SHP77 (cell line): ENCODE measurements at regions not wholly inside any gene's neighbourhood (a gene's known extent, or its start where the extent isn't known, plus 50 kb on each side); places are given as distances from the start of the nearest gene placed in this dataset.

Experiments used
- DNase-seq, 2 experiments: peaks; one replicate each; lab custom pipeline; 2025; lab: John Stamatoyannopoulos, UW

DNA sequence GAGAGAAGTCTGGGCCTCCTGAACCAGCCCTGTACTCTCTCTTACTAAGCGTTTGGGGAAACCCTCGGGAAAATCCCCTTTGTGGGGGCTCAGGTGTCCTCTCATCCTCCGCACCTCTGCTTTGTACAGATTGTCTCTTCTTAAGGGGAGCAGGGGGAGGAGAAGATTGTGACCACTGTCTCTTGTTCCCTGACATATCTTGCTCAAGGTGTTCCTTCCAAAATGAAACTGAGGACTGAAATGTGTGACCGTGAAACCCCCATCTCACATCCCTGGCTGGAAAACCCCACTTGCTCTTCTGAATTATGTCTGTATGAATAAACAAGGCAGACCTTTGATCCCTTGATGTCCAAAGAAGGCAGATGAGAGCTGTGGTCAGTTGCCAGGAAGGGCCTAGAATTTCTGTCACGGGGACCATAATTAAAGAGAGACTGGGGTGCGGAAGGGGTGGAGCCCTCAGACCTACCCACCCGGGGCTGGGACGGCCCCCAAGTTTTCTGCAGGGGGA, 369.8 kb downstream of the AACS start:
- DNase-seq: no peak

DNA sequence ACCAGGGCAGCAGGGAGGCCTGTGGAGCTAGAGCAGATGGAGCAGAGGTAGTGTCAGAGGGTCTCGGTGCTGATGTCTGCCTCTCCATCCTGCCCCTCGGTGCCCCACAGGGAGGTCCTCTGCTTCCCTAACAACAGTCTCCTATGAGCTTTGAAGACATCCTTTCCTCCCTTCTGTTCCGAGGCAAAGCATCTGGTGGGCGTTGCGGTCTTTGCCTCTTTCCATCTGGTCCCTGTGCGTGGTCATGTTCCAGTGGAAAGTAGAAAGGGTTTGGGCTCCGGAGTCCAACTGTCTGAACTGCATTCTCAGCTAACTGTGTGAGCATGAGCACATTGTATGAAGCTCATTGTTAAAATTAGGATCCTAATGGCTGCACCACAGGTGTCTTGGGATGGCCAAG, 370.6 kb downstream of the AACS start:
- no peak for DNase-seq

- no peak for DNase-seq
Observed at GRCh38 chr12:125436686-125437085, 371.5 kb downstream of the AACS start.

- no peak for DNase-seq
Observed at GRCh38 chr12:125440399-125440798, 375.2 kb downstream of the AACS start.

- no peak for DNase-seq
Observed at GRCh38 chr12:125443341-125443740, 378.1 kb downstream of the AACS start.

GRCh38 chr12:125451408-125451807, 386.2 kb downstream of the AACS start:
- no peak for DNase-seq

DNA sequence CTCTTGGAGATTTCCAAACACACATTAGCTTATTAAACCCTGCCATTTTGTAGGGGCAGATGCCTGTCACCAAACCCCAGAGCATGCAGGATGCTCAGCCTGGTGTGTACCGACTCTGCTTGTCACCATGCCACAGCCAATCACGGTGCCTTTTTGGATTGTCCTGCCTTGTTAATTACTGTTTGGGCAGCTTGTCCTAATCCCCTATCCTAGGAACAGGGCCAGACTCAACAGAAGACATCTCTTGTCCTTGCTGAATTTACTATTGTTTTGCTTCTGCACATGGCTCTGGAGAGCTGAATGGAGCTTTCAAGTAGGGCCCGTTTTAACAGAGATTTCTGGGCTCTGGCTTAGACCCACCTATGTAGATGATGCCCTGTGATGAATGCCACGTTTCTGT, 388.5 kb downstream of the AACS start:
- no peak for DNase-seq

DNA sequence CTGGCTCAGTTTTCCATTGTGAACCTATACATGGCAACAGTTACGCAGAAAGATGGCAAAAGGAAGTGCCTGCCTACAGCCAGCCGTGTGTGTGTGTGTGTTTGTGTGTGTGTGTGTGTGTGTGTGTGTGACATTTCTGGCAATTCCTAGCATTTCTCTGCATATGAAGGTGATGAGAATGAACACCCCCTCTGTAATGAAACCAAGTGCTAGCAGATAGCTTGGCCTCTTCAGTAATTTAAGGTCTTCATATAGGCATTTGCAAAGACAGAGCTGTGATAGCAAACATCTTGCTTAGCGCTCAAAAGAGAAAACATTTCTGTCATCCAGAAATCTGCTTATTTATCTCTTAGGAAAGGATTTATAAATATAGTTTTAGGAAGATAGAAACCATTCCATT, 389.1 kb downstream of the AACS start:
- no peak for DNase-seq

- no peak for DNase-seq
Observed at GRCh38 chr12:125454786-125455480, 389.7 kb downstream of the AACS start.

GRCh38 chr12:125455556-125455955, 390.3 kb downstream of the AACS start:
- DNase-seq: no peak

DNA sequence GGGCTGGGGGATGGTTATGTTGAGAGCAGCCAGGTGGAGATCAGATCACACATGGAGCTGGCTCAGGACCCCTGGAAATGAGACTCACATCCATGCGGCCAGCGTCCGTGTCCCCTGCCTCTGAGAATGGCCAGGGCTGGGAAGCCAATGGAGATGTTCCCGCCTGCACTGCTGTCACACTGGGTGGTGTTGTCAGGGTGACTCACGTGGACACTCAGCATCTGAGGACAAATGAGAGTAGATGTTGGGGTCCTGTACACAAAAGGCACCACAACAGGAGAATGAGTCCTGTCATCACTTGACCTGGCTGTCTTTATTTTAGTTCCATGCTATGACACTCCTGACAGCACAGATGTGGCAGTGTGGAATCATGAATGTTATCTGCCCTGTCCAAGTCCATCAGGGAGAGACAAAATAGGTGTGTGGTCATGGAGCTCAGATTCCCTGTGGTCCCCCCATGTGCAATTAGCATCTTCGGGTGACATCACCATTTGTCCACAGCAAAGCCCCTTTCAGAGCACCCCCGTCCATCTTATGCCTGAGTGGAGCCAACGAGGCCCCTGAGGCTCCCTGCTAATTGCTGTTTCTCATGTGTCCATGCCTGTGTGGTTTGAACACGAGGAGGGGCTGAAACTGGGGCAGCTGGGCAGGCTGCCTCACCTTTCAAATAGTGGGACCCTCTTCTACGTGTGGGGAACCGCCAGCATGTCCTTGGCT, 393.5 kb downstream of the AACS start:
- DNase-seq: no peak

GRCh38 chr12:125461831-125462230, 396.6 kb downstream of the AACS start:
- no peak for DNase-seq

- no peak for DNase-seq
Observed at GRCh38 chr12:125463386-125463785, 398.2 kb downstream of the AACS start.

DNA sequence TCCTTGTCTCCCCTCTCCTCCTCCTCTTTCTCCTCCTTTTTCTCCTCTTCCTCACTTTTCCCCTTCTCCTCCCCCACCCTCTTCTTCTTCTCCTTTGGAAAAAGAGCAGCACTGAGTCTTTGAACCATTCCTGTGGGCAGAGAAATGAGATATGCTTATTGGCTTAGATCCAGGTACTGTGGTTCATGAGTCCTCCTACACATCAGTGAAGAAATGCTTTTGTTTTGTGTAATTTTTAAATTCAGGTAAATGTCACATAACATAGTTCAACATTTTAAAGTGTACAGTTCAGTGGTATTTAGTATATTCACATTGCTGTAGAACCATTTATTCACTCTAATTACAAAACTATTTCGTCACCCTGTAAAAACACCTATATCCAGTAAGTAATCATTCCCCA, 402.1 kb downstream of the AACS start:
- DNase-seq: no peak

- DNase-seq: no peak
Observed at GRCh38 chr12:125469683-125470082, 404.4 kb downstream of the AACS start.

- no peak for DNase-seq
Observed at GRCh38 chr12:125470838-125471783, 405.9 kb downstream of the AACS start.

DNA sequence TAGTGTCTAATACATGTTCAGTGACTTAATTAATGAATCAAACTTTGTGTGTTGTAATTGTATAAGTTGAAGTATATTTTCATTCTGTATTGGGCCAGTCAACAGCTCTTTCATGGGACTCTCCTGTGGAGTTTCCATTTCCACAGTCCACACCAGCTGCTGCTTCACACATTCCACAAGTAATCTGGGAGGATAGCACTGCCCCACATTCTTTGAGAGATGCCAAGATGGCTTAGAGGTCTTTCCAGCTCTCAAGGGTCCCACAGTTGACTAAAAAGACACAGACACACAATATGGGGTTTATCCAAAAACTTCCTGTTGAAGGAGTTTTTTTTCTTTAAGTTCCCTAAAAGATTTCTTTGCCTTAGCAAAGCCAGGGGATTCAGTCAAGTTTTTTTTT, 408.3 kb downstream of the AACS start:
- DNase-seq: no peak

DNA sequence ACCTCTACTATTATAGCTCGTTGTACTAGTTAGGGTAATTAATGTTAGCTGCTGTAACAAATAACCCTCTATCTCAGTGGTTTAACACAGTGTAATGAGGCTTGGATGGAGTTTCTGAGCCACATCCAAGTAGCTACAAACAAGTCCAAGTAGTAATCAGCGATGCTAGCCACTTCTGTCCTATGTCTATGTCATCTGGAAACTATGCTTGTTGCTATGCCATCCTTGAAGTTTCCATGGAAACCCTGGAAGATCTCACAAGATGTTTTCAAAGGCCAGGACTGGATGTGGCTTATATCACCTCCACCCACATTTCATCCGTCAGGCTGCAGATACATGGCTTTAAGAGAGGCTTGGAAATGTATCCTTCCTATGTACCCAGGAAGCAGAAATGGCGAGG, 422.1 kb downstream of the AACS start:
- DNase-seq: no peak

DNA sequence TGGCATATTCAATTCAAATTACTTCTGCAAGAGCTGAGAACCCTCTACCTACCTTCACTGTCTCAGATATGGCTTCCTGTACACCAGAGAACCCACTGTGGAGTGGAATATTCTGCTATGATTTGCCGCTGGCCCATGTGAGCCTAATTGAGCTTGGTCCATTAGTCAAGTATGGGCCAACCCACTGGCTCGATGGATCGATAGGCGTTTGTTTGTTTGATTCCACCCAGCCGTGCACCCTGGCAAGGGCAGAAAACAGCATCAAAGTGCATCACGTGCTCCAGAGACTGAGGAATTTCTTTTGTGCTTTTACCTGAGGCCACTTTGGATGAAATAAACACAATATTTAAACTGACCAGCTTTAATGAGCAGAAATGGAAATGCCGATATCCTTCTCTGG, 426.3 kb downstream of the AACS start:
- DNase-seq: no peak

DNA sequence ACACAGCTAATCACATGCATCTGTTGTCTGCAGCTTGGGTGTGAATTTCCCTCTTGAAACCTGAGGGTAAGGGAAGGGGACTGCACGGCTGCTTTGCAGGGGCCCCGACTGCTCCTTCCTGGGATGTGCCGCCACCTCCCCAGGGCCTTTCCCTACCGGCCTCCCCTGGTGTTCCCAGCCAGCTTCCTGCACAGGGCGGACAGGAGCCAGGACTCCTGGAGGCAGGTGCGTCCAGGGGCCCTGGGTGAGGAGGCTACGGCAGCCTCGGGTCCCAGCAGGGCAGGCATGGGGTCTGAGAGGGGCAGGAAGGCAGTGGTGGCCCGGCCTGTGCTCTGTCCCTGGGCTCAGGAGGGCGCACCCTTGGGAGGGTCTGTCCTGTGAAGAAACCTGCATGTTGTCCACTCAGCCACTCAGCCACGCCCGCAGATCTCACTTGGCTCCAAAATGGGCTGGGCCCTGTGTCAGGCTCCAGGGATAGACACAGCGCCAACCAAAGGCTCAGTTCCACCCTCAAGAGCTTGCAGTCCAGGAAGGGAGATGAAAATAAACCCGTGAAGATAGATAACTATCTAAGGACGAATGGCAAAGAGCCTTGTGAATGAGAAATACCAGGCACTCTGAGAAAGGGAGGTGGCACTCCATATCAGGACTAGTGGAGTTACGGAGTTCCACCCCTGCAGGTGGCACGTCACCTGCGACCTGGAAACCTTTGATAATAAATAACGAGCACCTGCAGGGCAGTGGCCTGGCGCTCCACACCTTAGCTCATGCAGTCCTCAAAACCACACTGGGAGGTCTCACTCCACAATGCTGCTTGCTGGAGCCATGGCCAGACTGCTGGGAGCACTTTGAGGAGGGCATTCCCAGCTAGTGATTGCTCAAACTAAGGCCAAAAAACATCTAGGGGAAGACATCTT, 427.4 kb downstream of the AACS start:
- DNase-seq: no peak

DNA sequence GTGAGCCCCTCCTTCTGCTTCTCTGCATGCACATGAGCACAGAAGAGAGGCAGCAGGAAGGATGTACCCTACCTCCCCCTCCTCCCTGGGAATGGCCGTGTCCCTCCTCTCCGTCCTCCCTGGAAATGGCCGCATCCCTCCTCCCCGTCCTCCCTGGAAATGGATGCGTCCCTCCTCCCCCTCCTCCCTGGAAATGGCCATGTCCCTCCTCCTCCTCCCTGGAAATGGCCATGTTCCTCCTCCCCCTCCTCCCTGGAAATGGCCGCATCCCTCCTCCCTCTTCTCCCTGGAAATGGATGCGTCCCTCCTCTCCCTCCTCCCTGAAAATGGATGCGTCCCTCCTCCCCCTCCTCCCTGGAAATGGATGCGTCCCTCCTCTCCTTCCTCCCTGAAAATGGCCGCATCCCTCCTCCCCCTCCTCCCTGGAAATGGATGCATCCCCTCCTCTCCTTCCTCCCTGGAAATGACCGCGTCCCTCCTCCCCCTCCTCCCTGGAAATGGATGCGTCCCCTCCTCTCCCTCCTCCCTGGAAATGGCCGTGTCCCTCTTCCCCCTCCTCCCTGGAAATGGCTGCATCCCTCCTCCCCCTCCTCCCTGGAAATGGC, 428.6 kb downstream of the AACS start:
- DNase-seq: no peak
